ENCODE measurements at regions not wholly inside any gene's neighbourhood (a gene's known extent, or its start where the extent isn't known, plus 50 kb on each side); places are given as distances from the start of the nearest gene placed in this dataset.

- no peaks in the 10 kb centered on the region for H3K9me3 ChIP-seq (ENCODE audit: control insufficient read depth in 4 of 4, low read length in 3 of 4)
- no peaks in the 10 kb centered on the region for H3K27me3 ChIP-seq (ENCODE audit: control insufficient read depth in 4 of 4, insufficient read depth in 4 of 4, low read length in 3 of 4)
- no peak for TF ChIP-seq FOXA1 (IDR thresholded peaks at IDR 0.05)
- no peak for TF ChIP-seq RXRA (IDR thresholded peaks at IDR 0.05)
- TF ChIP-seq CTCF (IDR thresholded peaks at IDR 0.05; ENCODE audit: low read depth, low read length, missing input control) = no peak
- no peak for TF ChIP-seq MAX (IDR thresholded peaks at IDR 0.05)
- TF ChIP-seq RAD21 (IDR thresholded peaks at IDR 0.05) = no peak
- TF ChIP-seq REST (IDR thresholded peaks at IDR 0.05) = no peak
- no peak for TF ChIP-seq NR2F2 (IDR thresholded peaks at IDR 0.05)
- TF ChIP-seq TAF1 (conservative IDR thresholded peaks at IDR 0.05) = no peak
- no peak overlapping the region for H3K27ac ChIP-seq (ENCODE audit: low read depth in 1 of 2, low read length in 2 of 2)
- H3K9ac ChIP-seq (ENCODE audit: low read depth in 1 of 2, low read length in 2 of 2) = no peak overlapping the region
- no peaks in the 10 kb centered on the region for H3K4me1 ChIP-seq (ENCODE audit: control insufficient read depth in 4 of 4, insufficient read depth in 4 of 4, low read length in 3 of 4)
- H3K36me3 ChIP-seq (ENCODE audit: control insufficient read depth in 4 of 4, insufficient read depth in 3 of 4, low read depth in 1 of 4, low read length in 3 of 4) = no peaks in the 10 kb centered on the region
- H3K4me3 ChIP-seq (ENCODE audit: low read depth in 1 of 3, low read length in 3 of 3) = no peak overlapping the region
- DNase-seq (ENCODE audit: low spot score) = no peak
Measured at GRCh38 chr13:80038371-80038770, 302.6 kb downstream of the SPRY2 start.

- WGBS = 83% methylated on average over 2 of the region's 2 CpGs
- no peak overlapping the region for H3K27ac ChIP-seq (ENCODE audit: low read depth in 1 of 2, low read length in 2 of 2)
- H3K9ac ChIP-seq (ENCODE audit: low read depth in 1 of 2, low read length in 2 of 2) = no peak overlapping the region
- H3K4me1 ChIP-seq (ENCODE audit: control insufficient read depth in 4 of 4, insufficient read depth in 4 of 4, low read length in 3 of 4) = no peaks in the 10 kb centered on the region
- no peaks in the 10 kb centered on the region for H3K9me3 ChIP-seq (ENCODE audit: control insufficient read depth in 4 of 4, low read length in 3 of 4)
- no peak overlapping the region for H3K4me3 ChIP-seq (ENCODE audit: low read depth in 1 of 3, low read length in 3 of 3)
- DNase-seq (ENCODE audit: low spot score) = no peak
- H3K27me3 ChIP-seq (ENCODE audit: control insufficient read depth in 4 of 4, insufficient read depth in 4 of 4, low read length in 3 of 4) = no peaks in the 10 kb centered on the region
- no peaks in the 10 kb centered on the region for H3K36me3 ChIP-seq (ENCODE audit: control insufficient read depth in 4 of 4, insufficient read depth in 3 of 4, low read depth in 1 of 4, low read length in 3 of 4)
- TF ChIP-seq HNF4A (conservative IDR thresholded peaks at IDR 0.05) (no peak), NR2F2 (IDR thresholded peaks at IDR 0.05) (no peak), EGR1 (IDR thresholded peaks at IDR 0.05; ENCODE audit: low read depth in 2 of 2) (no peak), YY1 (IDR thresholded peaks at IDR 0.05) (no peak), JUND (IDR thresholded peaks at IDR 0.05) (no peak), RXRA (IDR thresholded peaks at IDR 0.05) (no peak), FOXA2 (IDR thresholded peaks at IDR 0.05) (no peak)
Measured at GRCh38 chr13:80037505-80037888, 303.4 kb downstream of the SPRY2 start.

- no peak overlapping the region for H3K4me3 ChIP-seq (ENCODE audit: low read depth in 1 of 3, low read length in 3 of 3)
- no peaks in the 10 kb centered on the region for H3K27me3 ChIP-seq (ENCODE audit: control insufficient read depth in 4 of 4, insufficient read depth in 4 of 4, low read length in 3 of 4)
- H3K9me3 ChIP-seq (ENCODE audit: control insufficient read depth in 4 of 4, low read length in 3 of 4) = no peaks in the 10 kb centered on the region
- no peaks in the 10 kb centered on the region for H3K4me1 ChIP-seq (ENCODE audit: control insufficient read depth in 4 of 4, insufficient read depth in 4 of 4, low read length in 3 of 4)
- H3K27ac ChIP-seq (ENCODE audit: low read depth in 1 of 2, low read length in 2 of 2) = no peak overlapping the region
- no peak for DNase-seq (ENCODE audit: low spot score)
- TF ChIP-seq HNF4G (IDR thresholded peaks at IDR 0.05) (no peak), RXRA (IDR thresholded peaks at IDR 0.05) (no peak), NR2F2 (IDR thresholded peaks at IDR 0.05) (no peak), GABPA (IDR thresholded peaks at IDR 0.05 in 1 of 2, conservative IDR thresholded peaks at IDR 0.05 in 1 of 2) (no peak), FOXA1 (IDR thresholded peaks at IDR 0.05) (no peak), EGR1 (IDR thresholded peaks at IDR 0.05; ENCODE audit: low read depth in 2 of 2) (no peak), ATF3 (IDR thresholded peaks at IDR 0.05) (no peak), CTCF (IDR thresholded peaks at IDR 0.05; ENCODE audit: low read depth, low read length, missing input control) (no peak), HNF4A (conservative IDR thresholded peaks at IDR 0.05) (no peak), ZBTB33 (IDR thresholded peaks at IDR 0.05) (no peak), RAD21 (IDR thresholded peaks at IDR 0.05) (no peak)
- H3K36me3 ChIP-seq (ENCODE audit: control insufficient read depth in 4 of 4, insufficient read depth in 3 of 4, low read depth in 1 of 4, low read length in 3 of 4) = no peaks in the 10 kb centered on the region
- WGBS = 79% methylated on average over 2 of the region's 2 CpGs
- no peak overlapping the region for H3K9ac ChIP-seq (ENCODE audit: low read depth in 1 of 2, low read length in 2 of 2)
Measured at GRCh38 chr13:80036845-80037504, 304.0 kb downstream of the SPRY2 start.

All from liver (tissue), 8 donors.